ENCODE measurements at regions not wholly inside any gene's neighbourhood (a gene's known extent, or its start where the extent isn't known, plus 50 kb on each side); places are given as distances from the start of the nearest gene placed in this dataset.

DNA sequence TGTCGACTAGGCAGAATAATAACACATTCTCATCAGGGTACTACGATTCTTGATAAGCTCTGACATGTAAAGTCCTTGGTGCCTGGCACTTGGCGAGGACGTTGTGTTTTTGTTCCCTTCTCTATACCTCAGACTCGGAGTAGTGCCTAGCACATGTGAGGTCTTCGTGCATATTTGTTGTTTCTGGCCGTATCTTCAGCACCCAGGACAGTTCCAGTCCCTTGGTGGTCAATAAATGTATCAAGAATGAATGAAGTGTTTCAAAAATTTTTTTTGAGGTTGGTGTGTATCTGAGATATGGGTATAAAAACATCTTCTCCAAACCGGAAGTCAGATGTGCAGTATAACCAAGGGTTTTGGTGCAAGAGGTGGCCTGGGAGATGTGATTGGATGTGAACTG, 198.2 kb downstream of the AACS start:
- no peaks in the 10 kb centered on the region for H3K27me3 ChIP-seq (ENCODE audit: control insufficient read depth, insufficient read depth, low read length)
- peaks cover 5% of the 10 kb centered on the region; the same call in 1 of the 2 replicates for H3K9me3 ChIP-seq (ENCODE audit: control insufficient read depth, insufficient read depth, low read length)
- H3K27ac ChIP-seq (ENCODE audit: low read depth, low read length): no peak overlapping the region
- DNase-seq (ENCODE audit: low read depth, low spot score): no peak
- TF ChIP-seq, protein P1, sequence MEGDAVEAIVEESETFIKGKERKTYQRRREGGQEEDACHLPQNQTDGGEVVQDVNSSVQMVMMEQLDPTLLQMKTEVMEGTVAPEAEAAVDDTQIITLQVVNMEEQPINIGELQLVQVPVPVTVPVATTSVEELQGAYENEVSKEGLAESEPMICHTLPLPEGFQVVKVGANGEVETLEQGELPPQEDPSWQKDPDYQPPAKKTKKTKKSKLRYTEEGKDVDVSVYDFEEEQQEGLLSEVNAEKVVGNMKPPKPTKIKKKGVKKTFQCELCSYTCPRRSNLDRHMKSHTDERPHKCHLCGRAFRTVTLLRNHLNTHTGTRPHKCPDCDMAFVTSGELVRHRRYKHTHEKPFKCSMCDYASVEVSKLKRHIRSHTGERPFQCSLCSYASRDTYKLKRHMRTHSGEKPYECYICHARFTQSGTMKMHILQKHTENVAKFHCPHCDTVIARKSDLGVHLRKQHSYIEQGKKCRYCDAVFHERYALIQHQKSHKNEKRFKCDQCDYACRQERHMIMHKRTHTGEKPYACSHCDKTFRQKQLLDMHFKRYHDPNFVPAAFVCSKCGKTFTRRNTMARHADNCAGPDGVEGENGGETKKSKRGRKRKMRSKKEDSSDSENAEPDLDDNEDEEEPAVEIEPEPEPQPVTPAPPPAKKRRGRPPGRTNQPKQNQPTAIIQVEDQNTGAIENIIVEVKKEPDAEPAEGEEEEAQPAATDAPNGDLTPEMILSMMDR (IDR thresholded peaks at IDR 0.05; ENCODE audit: low read depth, low read length): no peak
- POLR2A ChIA-PET: no interaction called here
- no peak overlapping the region for H3K4me3 ChIP-seq (ENCODE audit: low read depth, low read length)
- CTCF ChIA-PET: no interaction called here

DNA sequence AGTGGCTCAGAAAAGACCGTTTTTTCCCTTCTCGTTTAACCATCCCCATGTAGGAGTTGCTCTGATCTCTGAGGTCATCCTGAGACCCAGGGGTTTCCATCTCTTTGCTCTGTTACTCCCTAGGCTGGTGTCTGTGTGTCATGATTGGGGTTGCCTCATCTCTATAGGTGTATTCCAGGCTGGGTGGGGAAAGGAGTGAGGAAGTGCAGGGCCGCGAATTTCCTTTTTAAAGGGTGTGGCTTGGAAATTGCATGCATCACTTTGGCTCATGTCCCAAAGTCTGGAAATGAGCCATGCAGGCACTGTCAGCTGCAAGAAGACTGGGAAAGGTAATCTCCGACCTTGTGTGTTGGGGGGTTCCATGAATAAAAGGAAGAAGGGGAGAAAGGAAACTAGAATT, 201.9 kb downstream of the AACS start:
- Histone ChIP-seq H3K27ac (ENCODE audit: low read depth, low read length) (no peak overlapping the region), H3K27me3 (ENCODE audit: control insufficient read depth, insufficient read depth, low read length) (no peaks in the 10 kb centered on the region), H3K9me3 (ENCODE audit: control insufficient read depth, insufficient read depth, low read length) (peaks cover 5% of the 10 kb centered on the region; the same call in 1 of the 2 replicates), H3K4me3 (ENCODE audit: low read depth, low read length) (no peak overlapping the region)
- CTCF ChIA-PET: no interaction called here
- no peak for DNase-seq (ENCODE audit: low read depth, low spot score)
- POLR2A ChIA-PET: no interaction called here
- TF ChIP-seq, protein P1 (IDR thresholded peaks at IDR 0.05; ENCODE audit: low read depth, low read length): no peak

DNA sequence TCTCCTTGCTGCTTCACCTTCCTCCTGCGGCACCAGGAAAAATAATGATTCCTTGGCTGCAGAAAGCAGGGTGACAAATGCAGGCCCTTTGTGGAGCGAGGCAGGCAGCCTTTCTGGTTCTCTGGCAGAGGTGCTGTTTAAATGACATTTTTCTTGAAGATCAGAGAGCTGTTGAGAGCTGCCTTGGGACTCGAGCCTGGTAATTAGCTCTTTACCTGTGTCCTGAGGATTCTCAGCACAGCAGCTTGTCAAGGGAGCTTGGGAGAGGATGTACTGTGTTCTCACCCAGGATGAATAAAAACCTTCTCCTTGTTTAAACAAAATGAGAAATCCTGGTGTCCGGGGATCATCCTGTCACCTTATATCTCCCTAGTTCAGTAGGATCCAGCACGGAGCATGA, 204.0 kb downstream of the AACS start:
- TF ChIP-seq, protein P1 (IDR thresholded peaks at IDR 0.05; ENCODE audit: low read depth, low read length): no peak
- DNase-seq (ENCODE audit: low read depth, low spot score): no peak
- ChIA-PET CTCF (no interaction called here), POLR2A (no interaction called here)
- Histone ChIP-seq H3K27ac (ENCODE audit: low read depth, low read length) (no peak overlapping the region), H3K27me3 (ENCODE audit: control insufficient read depth, insufficient read depth, low read length) (no peaks in the 10 kb centered on the region), H3K9me3 (ENCODE audit: control insufficient read depth, insufficient read depth, low read length) (peaks cover 4% of the 10 kb centered on the region; the same call in 1 of the 2 replicates), H3K4me3 (ENCODE audit: low read depth, low read length) (no peak overlapping the region)

DNA sequence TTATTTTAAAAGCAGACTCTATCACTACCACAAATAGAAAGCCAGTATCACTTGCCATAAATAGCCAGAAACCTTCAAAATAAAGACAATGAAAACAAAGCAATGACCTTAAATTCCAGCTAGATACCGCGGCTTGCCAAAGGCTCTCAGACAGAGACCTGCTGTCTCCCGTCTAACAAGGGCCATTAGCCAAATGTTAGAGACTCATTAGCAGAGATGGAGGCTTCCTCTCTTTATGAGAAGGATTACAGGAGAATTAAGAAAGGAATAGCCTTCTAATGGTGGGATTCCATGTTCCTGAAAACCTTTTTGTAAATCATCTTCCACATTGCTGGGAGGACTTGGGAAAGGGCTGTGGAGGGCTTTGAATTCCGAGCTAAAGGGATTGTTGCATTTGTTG, 206.7 kb downstream of the AACS start:
- POLR2A ChIA-PET: no interaction called here

DNA sequence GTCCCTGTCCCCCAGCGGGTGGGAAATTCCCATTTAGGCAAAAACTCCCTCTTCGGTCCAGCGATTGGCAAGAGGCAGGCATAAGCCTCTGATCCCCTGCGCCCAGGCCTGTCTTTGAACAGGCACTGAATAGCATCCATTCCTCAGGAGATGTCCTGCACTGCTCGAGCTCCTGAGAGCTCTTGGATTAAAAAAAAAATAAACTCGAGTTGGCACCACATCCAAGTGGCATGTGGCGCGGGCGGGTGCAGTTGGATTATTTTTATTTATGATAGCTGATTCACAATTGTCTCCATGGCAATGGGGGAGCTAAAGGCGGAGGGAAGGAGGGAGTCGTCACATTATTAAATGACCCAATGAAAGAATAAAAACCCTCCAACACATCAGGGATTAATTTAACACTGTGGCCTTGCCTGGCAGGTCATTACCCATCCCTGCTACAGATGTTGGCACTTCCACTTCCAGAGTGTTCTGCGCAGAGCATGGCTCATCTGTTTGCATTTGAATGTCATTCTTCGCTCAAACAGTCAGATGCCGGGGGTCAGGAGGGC, 207.2 kb downstream of the AACS start:
- H3K27me3 ChIP-seq (ENCODE audit: control insufficient read depth, insufficient read depth, low read length): no peaks in the 10 kb centered on the region
- H3K9me3 ChIP-seq (ENCODE audit: control insufficient read depth, insufficient read depth, low read length): peaks cover 4% of the 10 kb centered on the region
- H3K4me3 ChIP-seq (ENCODE audit: low read depth, low read length): no peak overlapping the region
- TF ChIP-seq, protein P1 (IDR thresholded peaks at IDR 0.05; ENCODE audit: low read depth, low read length): no peak
- ChIA-PET POLR2A (no interaction called here), CTCF (no interaction called here)
- H3K27ac ChIP-seq (ENCODE audit: low read depth, low read length): no peak overlapping the region
- DNase-seq (ENCODE audit: low read depth, low spot score): no peak

More for the DNA sequence above, 206.7 kb downstream of the AACS start:
- Histone ChIP-seq H3K27me3 (ENCODE audit: control insufficient read depth, insufficient read depth, low read length) (no peaks in the 10 kb centered on the region), H3K9me3 (ENCODE audit: control insufficient read depth, insufficient read depth, low read length) (peaks cover 4% of the 10 kb centered on the region), H3K27ac (ENCODE audit: low read depth, low read length) (no peak overlapping the region), H3K4me3 (ENCODE audit: low read depth, low read length) (no peak overlapping the region)
- CTCF ChIA-PET: no interaction called here
- DNase-seq (ENCODE audit: low read depth, low spot score): no peak
- TF ChIP-seq, protein P1 (IDR thresholded peaks at IDR 0.05; ENCODE audit: low read depth, low read length): no peak
